H1 (cell line): ENCODE measurements at regions not wholly inside any gene's neighbourhood (a gene's known extent, or its start where the extent isn't known, plus 50 kb on each side); places are given as distances from the start of the nearest gene placed in this dataset.

Experiments
- CTCF ChIA-PET: fragments of 300-600 bp; sonication (Branson Sonifier 250); formaldehyde crosslinking; loops from one replicate; lab custom pipeline; 2021; ENCODE audit not compliant: partially characterized antibody; lab: Charles Lee
- POLR2A ChIA-PET: fragments of 300-600 bp; sonication (Branson Sonifier 250); formaldehyde crosslinking; loops from one replicate; lab custom pipeline; 2021; ENCODE audit warnings: inconsistent platforms; ENCODE audit not compliant: partially characterized antibody; lab: Charles Lee
- DNase-seq, 2 experiments: peaks; one replicate each; pipeline versions ENCODE4 v3.0.0 to v3.0.0-alpha.2; 2010 to 2022; ENCODE audit warnings: low spot score in 2 of 2, low read depth in 1 of 2, mixed read lengths in 1 of 2
- FAIRE-seq: peaks from 2 replicates; lab custom pipeline; 2011; peaks lifted over from hg19 to GRCh38; lab: Jason Lieb, UNC
- H2AFZ ChIP-seq: 2 replicates; pipeline ENCODE4 v1.8.1; 2012; ENCODE audit warnings: low read length, inconsistent platforms
- H2AK5ac ChIP-seq: 2 replicates; pipeline ENCODE4 v1.6.1; 2013; ENCODE audit warnings: low read depth, low read length
- H2BK120ac ChIP-seq: replicated peaks from 2 replicates; pipeline ENCODE3; 2013; ENCODE audit warnings: low read depth, low read length, inconsistent platforms
- H2BK12ac ChIP-seq: 2 replicates; pipeline ENCODE4 v1.6.1; 2013; ENCODE audit warnings: low read depth, low read length
- H2BK15ac ChIP-seq: 2 replicates; pipeline ENCODE4 v1.6.1; 2013; ENCODE audit warnings: low read length
- H2BK20ac ChIP-seq: 2 replicates; pipeline ENCODE4 v1.6.1; 2013; ENCODE audit warnings: low read length
- H2BK5ac ChIP-seq: 2 replicates; pipeline ENCODE4 v1.6.1; 2013; ENCODE audit warnings: low read depth, low read length
- H3K14ac ChIP-seq: 2 replicates; pipeline ENCODE4 v1.6.1; 2013; ENCODE audit warnings: inconsistent platforms; ENCODE audit not compliant: insufficient read length
- H3K18ac ChIP-seq: 2 replicates; pipeline ENCODE4 v1.6.1; 2013; ENCODE audit warnings: low read length; ENCODE audit errors: extremely low read depth
- H3K23ac ChIP-seq: 2 replicates; pipeline ENCODE4 v1.6.1; 2013; ENCODE audit warnings: inconsistent platforms; ENCODE audit not compliant: insufficient read length
- H3K23me2 ChIP-seq: 2 replicates; pipeline ENCODE4 v1.6.1; 2013; ENCODE audit warnings: low read depth, low read length
- H3K27ac ChIP-seq: 2 replicates; pipeline ENCODE4 v1.6.1; 2011; ENCODE audit warnings: low read depth, low read length, inconsistent platforms
- H3K27me3 ChIP-seq, 4 experiments: replicated peaks in 1 of 4; 1 replicate in 1 of 4; 2 replicates in 3 of 4; pipeline versions ENCODE4 v1.6.1 to v1.8.1; 2011 to 2013; ENCODE audit warnings: low read length in 3 of 4, mild to moderate bottlenecking in 3 of 4, inconsistent platforms in 2 of 4, mixed read lengths in 2 of 4, moderate library complexity in 1 of 4; ENCODE audit not compliant: control insufficient read depth in 3 of 4, insufficient read depth in 3 of 4; ENCODE audit errors: extremely low read depth in 1 of 4
- H3K36me3 ChIP-seq, 4 experiments: 2 replicates each; pipeline versions ENCODE4 v1.6.1 to v1.8.1; 2011 to 2013; ENCODE audit warnings: mild to moderate bottlenecking in 4 of 4, low read length in 3 of 4, moderate library complexity in 2 of 4, control low read depth in 1 of 4, inconsistent platforms in 1 of 4; ENCODE audit not compliant: insufficient read depth in 4 of 4, control insufficient read depth in 2 of 4
- H3K4ac ChIP-seq: replicated peaks from 2 replicates; pipeline ENCODE3; 2013; ENCODE audit warnings: low read length, low read depth, mixed read lengths, inconsistent platforms; ENCODE audit not compliant: insufficient read length
- H3K4me1 ChIP-seq, 4 experiments: replicated peaks in 1 of 4; 1 replicate in 1 of 4; 2 replicates in 3 of 4; pipeline versions ENCODE4 v1.6.1 to v1.8.1; 2011 to 2013; ENCODE audit warnings: low read length in 3 of 4, inconsistent platforms in 2 of 4, mixed read lengths in 1 of 4; ENCODE audit not compliant: insufficient read depth in 4 of 4, control insufficient read depth in 3 of 4
- H3K4me2 ChIP-seq, 2 experiments: 2 replicates each; pipeline versions ENCODE4 v1.6.1 to v1.8.1; 2011 to 2013; ENCODE audit warnings: low read depth in 2 of 2, low read length in 2 of 2, control low read depth in 1 of 2, inconsistent platforms in 1 of 2, mild to moderate bottlenecking in 1 of 2; ENCODE audit not compliant: insufficient read depth in 1 of 2
- H3K4me3 ChIP-seq, 4 experiments: fragments of 200-600, 300-600 bp in 1 of 4; sonication (generic), shearing (Covaris generic), sonication (Bioruptor Twin) in 1 of 4; 2 replicates each; pipeline versions ENCODE4 v1.5.1 to v1.8.1; 2011 to 2016; ENCODE audit warnings: low read length in 4 of 4, low read depth in 3 of 4, control low read depth in 2 of 4, inconsistent platforms in 2 of 4, mild to moderate bottlenecking in 2 of 4, mixed read lengths in 1 of 4, moderate library complexity in 1 of 4; ENCODE audit not compliant: insufficient read depth in 2 of 4; ENCODE audit errors: extremely low read depth in 1 of 4
- H3K56ac ChIP-seq: replicated peaks from 2 replicates; pipeline ENCODE3; 2013; ENCODE audit warnings: low read depth, mild to moderate bottlenecking, mixed read lengths, low read length, inconsistent platforms; ENCODE audit not compliant: insufficient read length
- H3K79me1 ChIP-seq: 2 replicates; pipeline ENCODE4 v1.6.1; 2013; ENCODE audit warnings: low read depth, low read length, control low read depth
- H3K79me2 ChIP-seq, 2 experiments: 2 replicates each; pipeline versions ENCODE4 v1.6.1 to v1.8.1; 2012 to 2013; ENCODE audit warnings: low read length in 2 of 2, mild to moderate bottlenecking in 2 of 2, inconsistent platforms in 1 of 2; ENCODE audit not compliant: insufficient read depth in 2 of 2, control insufficient read depth in 1 of 2
- H3K9ac ChIP-seq, 4 experiments: replicated peaks in 1 of 4; 1 replicate in 1 of 4; 2 replicates in 3 of 4; pipeline versions ENCODE4 v1.6.1 to v1.8.1; 2011 to 2013; ENCODE audit warnings: low read depth in 3 of 4, low read length in 3 of 4, control low read depth in 2 of 4, mild to moderate bottlenecking in 2 of 4, moderate library complexity in 2 of 4, inconsistent platforms in 1 of 4; ENCODE audit errors: extremely low read depth in 1 of 4
- H3K9me3 ChIP-seq, 2 experiments: 2 replicates each; pipeline versions ENCODE4 v1.6.1 to v1.8.1; 2012 to 2013; ENCODE audit warnings: mild to moderate bottlenecking in 2 of 2, moderate library complexity in 2 of 2, control low read depth in 1 of 2, inconsistent platforms in 1 of 2, low read depth in 1 of 2, low read length in 1 of 2, mixed read lengths in 1 of 2; ENCODE audit not compliant: insufficient read depth in 2 of 2
- H4K20me1 ChIP-seq, 2 experiments: replicated peaks in 1 of 2; 2 replicates each; pipeline versions ENCODE3 to v1.8.1; 2011 to 2013; ENCODE audit warnings: inconsistent platforms in 2 of 2, low read length in 2 of 2, mild to moderate bottlenecking in 1 of 2; ENCODE audit not compliant: insufficient read depth in 2 of 2, control insufficient read depth in 1 of 2
- H4K5ac ChIP-seq: 2 replicates; pipeline ENCODE4 v1.6.1; 2013; ENCODE audit warnings: low read length, low read depth, mixed read lengths, inconsistent platforms; ENCODE audit not compliant: insufficient read length
- H4K8ac ChIP-seq: 2 replicates; pipeline ENCODE4 v1.8.0; 2013; ENCODE audit warnings: mild to moderate bottlenecking, moderate library complexity, low read length, inconsistent platforms; ENCODE audit not compliant: insufficient read depth; ENCODE audit errors: extremely low read depth
- H4K91ac ChIP-seq: replicated peaks from 2 replicates; pipeline ENCODE3; 2013; ENCODE audit warnings: low read length, mixed read lengths, inconsistent platforms; ENCODE audit not compliant: insufficient read length
- CBX5 ChIP-seq: fragments of 300-800, 300-1000 bp; sonication (generic); IDR thresholded peaks from 2 replicates; pipeline ENCODE4 v1.7.1; 2016; ENCODE audit warnings: antibody characterized with exemption, low read length, low read depth
- CBX8 ChIP-seq: fragments of 300-800, 300-1000 bp; sonication (generic); IDR thresholded peaks from 2 replicates; pipeline ENCODE4 v1.7.1; 2016; ENCODE audit warnings: low read depth, low read length, borderline replicate concordance
- CHD1 ChIP-seq: IDR thresholded peaks from 2 replicates; pipeline ENCODE4 v1.6.1; 2012; ENCODE audit warnings: low read depth, low read length, improper control_type of control experiment
- KDM1A ChIP-seq: fragments of 200-600, 300-600 bp; sonication (generic); IDR thresholded peaks from 2 replicates; pipeline ENCODE4 v1.7.1; 2016; ENCODE audit warnings: mild to moderate bottlenecking, low read length, borderline replicate concordance
- KDM5A ChIP-seq: fragments of 200-600 bp; IDR thresholded peaks from 2 replicates; pipeline ENCODE4 v1.7.1; 2012; ENCODE audit warnings: mild to moderate bottlenecking, low read length, inconsistent platforms, mixed read lengths
- NRF1 ChIP-seq: IDR thresholded peaks from 2 replicates; pipeline ENCODE4 v1.6.1; 2011; ENCODE audit warnings: mild to moderate bottlenecking, low read depth, low read length, improper control_type of control experiment
- POLR2AphosphoS5 ChIP-seq: IDR thresholded peaks from 2 replicates; pipeline ENCODE4 v1.6.1; 2011; ENCODE audit warnings: low read depth, low read length
- RBBP5 ChIP-seq: IDR thresholded peaks from 2 replicates; pipeline ENCODE4 v1.7.1; 2012; ENCODE audit warnings: low read depth, mild to moderate bottlenecking, inconsistent platforms, low read length, moderate library complexity, borderline replicate concordance
- RNF2 ChIP-seq: fragments of 200-900, 300-1000 bp; sonication (generic); IDR thresholded peaks from 2 replicates; pipeline ENCODE4 v1.7.1; 2016; ENCODE audit warnings: borderline replicate concordance, low read depth, mild to moderate bottlenecking, antibody characterized with exemption, low read length; ENCODE audit not compliant: poor library complexity, severe bottlenecking; ENCODE audit errors: missing control alignments
- SIN3A ChIP-seq, 2 experiments: IDR thresholded peaks in 1 of 2; conservative IDR thresholded peaks in 1 of 2; 2 replicates each; pipeline ENCODE4 v1.6.1; 2011 to 2012; ENCODE audit warnings: low read length in 2 of 2, improper control_type of control experiment in 1 of 2, low read depth in 1 of 2, mild to moderate bottlenecking in 1 of 2
- SRF ChIP-seq: IDR thresholded peaks from 2 replicates; pipeline ENCODE4 v1.6.1; 2011; ENCODE audit warnings: mild to moderate bottlenecking, low read depth, low read length, moderate library complexity
- SUZ12 ChIP-seq: fragments of 200-600 bp; sonication (generic); IDR thresholded peaks from 2 replicates; pipeline ENCODE4 v1.6.1; 2012; ENCODE audit warnings: mild to moderate bottlenecking, inconsistent platforms, low read length, moderate library complexity, mixed read lengths
- WGBS, 2 experiments: shearing (Covaris generic) in 1 of 2; methylation state at CpG; one replicate each; pipeline versions ENCODE4 v1.1.6 to v1.1.7; 2013 to 2015; ENCODE audit warnings: low lambda C conversion rate in 2 of 2, mixed read lengths in 2 of 2, inconsistent platforms in 1 of 2, low coverage in 1 of 2, missing lambda C conversion rate in 1 of 2; ENCODE audit not compliant: insufficient replicate concordance in 2 of 2, insufficient coverage in 1 of 2, insufficient read length in 1 of 2; ENCODE audit errors: extremely low coverage in 1 of 2, missing lambda C conversion rate in 1 of 2; 5-methylcytosine and 5-hydroxymethylcytosine counted together

DNA sequence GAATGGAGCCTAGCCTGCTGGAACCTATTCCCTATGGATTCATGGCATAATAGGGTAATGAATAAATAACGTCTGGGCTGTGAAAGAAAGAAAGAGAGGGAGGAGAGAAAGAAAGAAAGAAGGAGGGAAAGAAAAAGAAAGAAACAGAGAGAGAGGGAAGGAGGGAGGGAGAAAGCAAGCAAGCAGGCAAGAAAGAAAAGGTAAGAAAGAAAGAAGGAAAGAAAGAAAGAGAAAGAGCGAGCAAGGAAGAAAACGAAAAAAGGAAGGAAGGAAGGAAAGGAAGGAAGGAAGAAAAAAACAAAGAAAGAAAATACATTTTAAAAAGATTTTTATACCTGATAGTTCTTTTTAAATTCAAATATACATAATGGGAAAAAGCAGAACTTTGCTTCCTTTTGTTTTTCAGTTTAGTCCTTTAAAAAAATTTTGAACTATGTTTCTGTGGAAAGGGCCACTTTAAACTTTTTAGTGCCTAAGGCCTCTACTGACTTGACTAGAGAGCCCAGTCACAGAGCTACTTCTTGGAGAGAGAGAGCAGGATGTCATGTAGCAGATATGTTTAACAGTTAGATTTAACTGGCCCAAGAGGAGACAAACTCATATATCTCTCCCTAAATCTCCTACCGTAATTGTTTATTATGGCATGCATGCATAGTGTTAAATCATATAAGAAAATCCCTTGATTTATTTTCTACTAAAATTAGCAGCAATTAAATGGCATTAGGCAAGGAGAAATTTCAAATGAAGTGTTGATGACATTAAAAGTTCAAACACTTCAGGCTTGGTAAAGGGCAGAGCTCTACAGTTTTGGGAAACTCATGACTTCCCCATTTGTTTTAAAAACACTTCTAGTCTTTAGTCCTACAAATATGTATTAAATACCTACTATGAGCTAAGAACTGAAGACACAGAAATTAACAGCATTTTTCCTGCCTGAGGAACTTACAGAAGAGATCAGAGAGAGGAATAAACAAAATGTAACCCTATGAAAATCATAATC lies 305.5 kb downstream of the BCAT1 start:
- Histone ChIP-seq H3K79me1 (no peaks in the 10 kb centered on the region), H3K27me3 (no peaks in the 10 kb centered on the region), H3K9me3 (no peaks in the 10 kb centered on the region), H2BK12ac (no peak overlapping the region), H2BK5ac (no peak overlapping the region), H4K91ac (no peak overlapping the region), H3K79me2 (no peaks in the 10 kb centered on the region), H3K36me3 (no peaks in the 10 kb centered on the region), H3K23ac (no peak overlapping the region), H3K4me3 (no peak overlapping the region), H4K8ac (no peak overlapping the region), H3K27ac (no peak overlapping the region), H3K4me2 (no peak overlapping the region), H3K4ac (no peak overlapping the region), H2BK15ac (no peak overlapping the region), H4K5ac (no peak overlapping the region), H2AK5ac (no peak overlapping the region), H3K14ac (no peak overlapping the region), H3K4me1 (no peaks in the 10 kb centered on the region), H3K56ac (no peak overlapping the region), H4K20me1 (no peaks in the 10 kb centered on the region), H2BK120ac (no peak overlapping the region), H2AFZ (no peak overlapping the region; the same call in 1 of the 2 replicates), H2BK20ac (no peak overlapping the region), H3K9ac (no peak overlapping the region), H3K18ac (no peak overlapping the region), H3K23me2 (no peaks in the 10 kb centered on the region)
- CTCF ChIA-PET, result interaction anchor here (0.6 kb wide), 1 partner anchor 1541 kb away, joined by 3 read pairs; no protein-coding TSS in a partner anchor
- POLR2A ChIA-PET, result no interaction called here
- DNase-seq, result no peak
- WGBS, 2 experiments, result 92% methylated on average over 4 of the region's 4 CpGs; no CpG with 5 or more reads in 1 of the 2 experiments
- no peak for FAIRE-seq
- no peak for TF ChIP-seq SIN3A (conservative IDR thresholded peaks at IDR 0.05 in 1 of 2, IDR thresholded peaks at IDR 0.05 in 1 of 2; ENCODE audit: low read depth in 1 of 2, low read length in 2 of 2)
- no peak for TF ChIP-seq CBX8
- TF ChIP-seq SRF, result no peak
- TF ChIP-seq SUZ12, result no peak
- TF ChIP-seq KDM1A, result no peak
- no peak for TF ChIP-seq NRF1
- TF ChIP-seq POLR2AphosphoS5, result no peak
- TF ChIP-seq RNF2, result no peak
- no peak for TF ChIP-seq CBX5
- TF ChIP-seq RBBP5, result no peak
- TF ChIP-seq CHD1, result no peak
- TF ChIP-seq KDM5A, result no peak
